Lower leg skin (tissue), 4 donors: ENCODE measurements at regions not wholly inside any gene's neighbourhood (a gene's known extent, or its start where the extent isn't known, plus 50 kb on each side); places are given as distances from the start of the nearest gene placed in this dataset.

Experiments used
- DNase-seq, 2 donors: peaks; one replicate each; pipeline ENCODE4 v3.0.0-alpha.2; 2019; ENCODE audit warnings: low spot score in 2 of 2
- H3K4me3 ChIP-seq: fragments of 200-600 bp; sonication (generic); 2 replicates; pipeline ENCODE4 v1.5.1; 2017; ENCODE audit warnings: mild to moderate bottlenecking, low read depth; ENCODE audit not compliant: poor library complexity, severe bottlenecking
- POLR2A ChIP-seq, 2 donors: fragments of 450-650 bp; IDR thresholded peaks; one replicate each; pipeline ENCODE4 v1.6.1; 2016 to 2017; ENCODE audit warnings: antibody characterized with exemption in 2 of 2, mild to moderate bottlenecking in 1 of 2, moderate library complexity in 1 of 2
- WGBS, 2 donors: methylation state at CpG; one replicate each; pipeline ENCODE4 v1.1.5; 2018; 5-methylcytosine and 5-hydroxymethylcytosine counted together
- intact Hi-C: fragments of 100-400 bp; cut with DNase I; formaldehyde crosslinking; loops from one replicate; pipeline ENCODE4 v1.15.0; 2023; ENCODE audit warnings: low total_unique reads
- TF ChIP-seq, protein P1 (sequence below), 3 donors: fragments of 450-650 bp; IDR thresholded peaks; one replicate each; pipeline ENCODE4 v1.5.1; 2016; ENCODE audit warnings: antibody characterized with exemption in 3 of 3, mild to moderate bottlenecking in 3 of 3, moderate library complexity in 2 of 3

DNA sequence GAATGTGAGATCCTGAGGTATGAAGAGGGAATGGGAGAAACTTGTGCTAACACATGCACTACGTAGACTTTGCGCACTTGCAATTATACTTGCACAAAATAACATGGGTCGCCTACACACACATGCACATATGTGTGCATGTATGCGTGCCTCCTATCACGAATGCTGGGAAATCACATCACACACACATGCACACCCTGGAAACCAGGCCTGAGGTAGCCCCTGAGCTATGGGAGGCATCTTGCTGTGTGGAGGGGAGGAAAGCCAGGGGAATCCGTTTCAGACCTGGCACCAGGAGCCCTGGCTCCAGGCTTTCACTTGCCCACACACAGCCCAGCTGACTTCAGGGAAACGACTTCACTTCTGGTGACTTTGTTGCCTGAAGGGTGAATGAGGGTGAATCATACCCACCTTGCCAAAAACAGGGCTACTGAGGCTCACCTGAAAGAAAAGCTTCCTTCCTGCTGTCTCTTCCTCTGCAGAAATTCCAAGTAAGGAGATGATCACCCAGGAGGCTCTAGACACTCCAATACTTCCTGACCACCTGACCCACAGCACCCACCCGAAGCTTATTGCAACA, 136.0 kb upstream of the NGF start:
- no peak for TF ChIP-seq POLR2A (IDR thresholded peaks at IDR 0.05)
- TF ChIP-seq, protein P1, sequence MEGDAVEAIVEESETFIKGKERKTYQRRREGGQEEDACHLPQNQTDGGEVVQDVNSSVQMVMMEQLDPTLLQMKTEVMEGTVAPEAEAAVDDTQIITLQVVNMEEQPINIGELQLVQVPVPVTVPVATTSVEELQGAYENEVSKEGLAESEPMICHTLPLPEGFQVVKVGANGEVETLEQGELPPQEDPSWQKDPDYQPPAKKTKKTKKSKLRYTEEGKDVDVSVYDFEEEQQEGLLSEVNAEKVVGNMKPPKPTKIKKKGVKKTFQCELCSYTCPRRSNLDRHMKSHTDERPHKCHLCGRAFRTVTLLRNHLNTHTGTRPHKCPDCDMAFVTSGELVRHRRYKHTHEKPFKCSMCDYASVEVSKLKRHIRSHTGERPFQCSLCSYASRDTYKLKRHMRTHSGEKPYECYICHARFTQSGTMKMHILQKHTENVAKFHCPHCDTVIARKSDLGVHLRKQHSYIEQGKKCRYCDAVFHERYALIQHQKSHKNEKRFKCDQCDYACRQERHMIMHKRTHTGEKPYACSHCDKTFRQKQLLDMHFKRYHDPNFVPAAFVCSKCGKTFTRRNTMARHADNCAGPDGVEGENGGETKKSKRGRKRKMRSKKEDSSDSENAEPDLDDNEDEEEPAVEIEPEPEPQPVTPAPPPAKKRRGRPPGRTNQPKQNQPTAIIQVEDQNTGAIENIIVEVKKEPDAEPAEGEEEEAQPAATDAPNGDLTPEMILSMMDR (IDR thresholded peaks at IDR 0.05): no peak
- no peak overlapping the region for H3K4me3 ChIP-seq
- WGBS, 2 donors: 44 to 54% methylated on average over 8 of the region's 8 CpGs
- no peak for DNase-seq
- intact Hi-C loops: no loop called here

DNA sequence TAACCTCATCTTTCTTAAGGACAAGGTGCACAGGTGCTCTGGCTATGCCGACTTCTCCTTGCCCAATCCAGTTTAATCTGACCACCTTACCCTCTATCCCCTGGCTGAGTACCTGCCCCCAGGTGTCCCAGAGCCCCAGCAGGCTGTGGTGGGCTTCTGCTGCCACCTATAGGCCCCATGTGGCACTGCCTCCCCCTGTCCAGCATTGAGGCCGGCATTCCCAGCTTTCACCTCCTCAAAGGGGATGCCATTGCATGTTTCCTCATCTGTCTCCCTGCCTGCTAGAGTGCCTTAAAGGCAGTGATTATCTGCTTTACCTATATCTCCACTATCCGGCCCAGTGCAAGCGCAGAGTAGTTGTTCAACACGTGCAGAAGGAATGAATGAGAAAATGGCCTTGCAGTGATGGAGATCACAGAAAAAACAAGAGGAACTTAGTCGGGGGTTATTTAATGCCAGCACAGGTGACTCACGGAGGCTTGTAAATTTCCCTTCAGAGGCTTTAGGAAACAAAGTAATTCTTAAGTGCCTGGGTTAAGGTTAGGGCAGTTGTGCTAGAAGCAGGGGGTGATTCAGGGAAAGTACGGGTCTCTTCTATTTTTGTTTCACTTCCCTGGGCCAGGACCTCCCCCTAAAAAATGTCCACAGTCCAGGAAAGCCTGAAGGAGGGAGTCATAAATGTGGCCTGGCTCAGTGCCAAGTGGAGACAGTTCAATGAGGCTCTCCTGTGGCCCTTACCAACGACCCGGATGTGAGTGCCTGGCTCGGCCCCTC, 131.8 kb upstream of the NGF start:
- no peak overlapping the region for H3K4me3 ChIP-seq
- intact Hi-C loops: loop anchor here (5.0 kb wide), 1 partner anchor 333 kb away; no protein-coding TSS in a partner anchor
- peak in 1 of 2 donors; percentile 72 for DNase-seq
- 38 to 40% methylated on average over 11 of the region's 11 CpGs for WGBS, 2 donors
- no peak for TF ChIP-seq POLR2A (IDR thresholded peaks at IDR 0.05)
- TF ChIP-seq, protein P1 (IDR thresholded peaks at IDR 0.05): peak in 1 of 3 donors; percentile 46

DNA sequence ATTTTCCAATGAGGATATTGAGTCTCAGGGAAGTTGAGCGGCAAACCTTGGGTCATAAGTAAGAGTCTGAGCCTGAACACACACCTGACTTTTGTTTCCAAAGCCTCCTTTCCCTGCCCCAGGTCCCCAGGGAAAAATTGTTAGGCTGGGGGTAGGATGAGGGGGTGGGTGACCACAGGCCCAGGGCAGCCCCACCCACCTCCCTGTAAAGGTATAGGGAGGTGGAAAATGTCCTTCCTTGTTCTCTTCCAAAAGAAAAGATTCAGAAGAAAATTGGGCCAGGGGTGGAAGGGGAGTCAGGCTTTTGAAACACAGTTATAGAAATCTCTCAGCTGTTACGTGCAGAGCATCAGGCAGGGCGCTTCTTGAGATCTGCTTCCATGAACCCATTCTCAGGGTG, 129.7 kb upstream of the NGF start:
- no peak for TF ChIP-seq POLR2A (IDR thresholded peaks at IDR 0.05)
- TF ChIP-seq, protein P1 (IDR thresholded peaks at IDR 0.05): no peak
- WGBS, 2 donors: 96 to 97% methylated on average over 3 of the region's 3 CpGs
- no peak overlapping the region for H3K4me3 ChIP-seq
- intact Hi-C loops: loop anchor here (5.0 kb wide), 1 partner anchor 330 kb away; no protein-coding TSS in a partner anchor
- no peak for DNase-seq

DNA sequence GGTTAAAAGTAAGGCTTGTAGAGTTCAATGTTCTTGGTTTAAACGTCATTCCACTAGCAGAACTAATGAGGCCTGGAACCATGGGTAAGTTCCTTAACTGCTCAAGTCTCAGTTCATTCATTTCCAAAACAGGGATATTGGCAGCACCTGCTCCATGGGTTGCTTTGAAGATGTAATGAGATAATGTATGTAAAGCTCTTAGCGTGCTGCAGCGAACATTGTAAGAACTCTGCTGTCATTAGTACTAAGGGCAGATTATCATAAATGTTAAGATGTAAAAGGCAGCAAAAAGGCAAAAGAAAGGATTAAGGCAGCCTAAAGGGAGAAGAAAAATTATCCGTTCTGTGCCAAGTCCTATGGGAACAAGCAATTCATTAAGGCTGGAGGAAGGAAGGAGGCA, 129.1 kb upstream of the NGF start:
- intact Hi-C loops: loop anchor here (5.0 kb wide), 1 partner anchor 330 kb away; no protein-coding TSS in a partner anchor
- no peak for DNase-seq
- no peak overlapping the region for H3K4me3 ChIP-seq
- WGBS, 2 donors: 73 to 79% methylated on average over 4 of the region's 4 CpGs
- no peak for TF ChIP-seq POLR2A (IDR thresholded peaks at IDR 0.05)
- TF ChIP-seq, protein P1 (IDR thresholded peaks at IDR 0.05): no peak

DNA sequence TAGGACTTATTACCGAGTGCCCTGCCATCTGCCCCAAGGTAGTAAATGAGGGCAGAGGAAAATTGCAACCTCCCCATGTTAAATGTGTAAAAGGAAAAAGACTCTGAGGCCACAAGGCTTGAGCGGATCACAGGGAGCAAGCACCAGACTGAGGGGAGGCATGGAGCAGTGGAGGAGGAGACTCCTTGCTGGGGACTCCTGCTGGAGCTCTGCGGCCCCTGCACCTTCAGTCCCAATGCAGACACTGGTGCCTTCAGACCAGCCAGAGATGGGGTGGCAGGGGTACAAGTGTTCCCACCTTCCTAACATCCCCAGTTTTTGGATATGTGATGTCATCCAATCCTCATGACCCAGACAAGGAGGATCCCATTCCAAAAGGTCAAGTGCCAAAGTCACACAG, 128.4 kb upstream of the NGF start:
- TF ChIP-seq POLR2A (IDR thresholded peaks at IDR 0.05): no peak
- TF ChIP-seq, protein P1 (IDR thresholded peaks at IDR 0.05): no peak
- intact Hi-C loops: loop anchor here (5.0 kb wide), 1 partner anchor 329 kb away; no protein-coding TSS in a partner anchor
- WGBS, 2 donors: 92% methylated on average over 3 of the region's 3 CpGs
- no peak overlapping the region for H3K4me3 ChIP-seq
- DNase-seq: no peak
